H1 (cell line): ENCODE measurements at regions not wholly inside any gene's neighbourhood (a gene's known extent, or its start where the extent isn't known, plus 50 kb on each side); places are given as distances from the start of the nearest gene placed in this dataset.

Experiments
- ATF2 ChIP-seq: IDR thresholded peaks from 2 replicates; pipeline ENCODE4 v1.6.1; 2012; ENCODE audit warnings: low read length, inconsistent platforms
- CBX5 ChIP-seq: fragments of 300-800, 300-1000 bp; sonication (generic); IDR thresholded peaks from 2 replicates; pipeline ENCODE4 v1.7.1; 2016; ENCODE audit warnings: antibody characterized with exemption, low read length, low read depth
- CBX8 ChIP-seq: fragments of 300-800, 300-1000 bp; sonication (generic); IDR thresholded peaks from 2 replicates; pipeline ENCODE4 v1.7.1; 2016; ENCODE audit warnings: low read depth, low read length, borderline replicate concordance
- EP300 ChIP-seq, 2 experiments: IDR thresholded peaks; 1 replicate in 1 of 2; 2 replicates in 1 of 2; pipeline ENCODE4 v1.6.1; 2011 to 2012; ENCODE audit warnings: low read depth in 2 of 2, low read length in 2 of 2, mild to moderate bottlenecking in 2 of 2, borderline replicate concordance in 1 of 2, inconsistent platforms in 1 of 2, moderate library complexity in 1 of 2

GRCh38 chr3:110804856-110805255, 266.8 kb upstream of the NECTIN3 start (continued):
- no peak for TF ChIP-seq CBX5
- no peak for TF ChIP-seq ATF2
- no peak for TF ChIP-seq CBX8
- no peak for TF ChIP-seq EP300 (IDR thresholded peaks at IDR 0.05; ENCODE audit: borderline replicate concordance in 1 of 2, low read depth in 2 of 2, low read length in 2 of 2)
- TF ChIP-seq, all 59 proteins: peak for 0
